ENCODE measurements at regions not wholly inside any gene's neighbourhood (a gene's known extent, or its start where the extent isn't known, plus 50 kb on each side); places are given as distances from the start of the nearest gene placed in this dataset.
"Not testable (repeated sequence)": the region's sequence is repeated elsewhere in the genome, so short reads cannot be mapped to it uniquely, and the experiment has no call there.

GRCh38 chr2:187636731-187637391, 82.6 kb upstream of the TFPI start:
- not testable (repeated sequence) for TF ChIP-seq CTCF, POLR2A, EP300 (IDR thresholded peaks at IDR 0.05)

Data from stomach (tissue), 4 donors.